ENCODE measurements at regions not wholly inside any gene's neighbourhood (a gene's known extent, or its start where the extent isn't known, plus 50 kb on each side); places are given as distances from the start of the nearest gene placed in this dataset.
A peak's percentile ranks its signal among the peaks of the same experiment; 100 is the strongest.
"Not testable (repeated sequence)": the region's sequence is repeated elsewhere in the genome, so short reads cannot be mapped to it uniquely, and the experiment has no call there.

DNA sequence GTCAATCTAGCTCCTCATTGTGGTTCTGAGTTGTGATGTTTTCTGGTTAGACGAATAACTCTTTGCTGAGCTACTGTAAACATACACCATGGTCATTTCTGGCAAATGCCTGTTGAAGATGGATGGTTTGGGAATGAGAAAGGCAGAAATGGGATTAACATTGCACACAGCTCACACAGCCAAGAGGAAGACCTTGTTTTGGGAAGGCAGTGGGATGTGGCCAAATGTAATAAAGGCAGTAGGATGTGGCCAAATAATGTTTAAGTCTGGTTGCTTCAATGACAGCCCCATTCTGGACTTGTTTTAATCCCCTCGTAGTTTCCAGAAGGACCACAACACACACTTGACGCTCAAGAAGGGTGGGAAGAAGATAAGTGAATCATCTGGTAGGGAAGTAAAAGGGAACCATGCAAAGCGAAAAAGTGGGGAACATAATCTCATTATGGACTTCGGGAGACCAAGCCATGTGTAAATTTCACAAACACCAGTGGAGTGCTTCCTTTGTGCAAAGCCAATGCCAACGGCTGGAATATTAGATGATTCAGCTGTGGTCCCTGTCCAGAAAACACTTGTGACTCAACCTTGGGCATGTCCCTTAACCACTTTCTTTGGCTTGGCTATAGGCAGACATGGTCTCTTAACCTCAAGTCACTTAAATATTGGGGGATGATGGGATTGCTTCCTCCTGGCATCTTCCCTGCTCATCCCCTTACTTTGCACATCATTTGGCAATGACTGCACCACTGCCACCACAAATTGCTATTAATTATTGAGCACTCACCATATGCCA, 284.4 kb upstream of the CRY1 start:
- no peak overlapping the region for H3K27ac Mint-ChIP-seq
- H3K9me3 Mint-ChIP-seq, result peaks cover 5% of the 10 kb centered on the region
- TF ChIP-seq, protein P1, sequence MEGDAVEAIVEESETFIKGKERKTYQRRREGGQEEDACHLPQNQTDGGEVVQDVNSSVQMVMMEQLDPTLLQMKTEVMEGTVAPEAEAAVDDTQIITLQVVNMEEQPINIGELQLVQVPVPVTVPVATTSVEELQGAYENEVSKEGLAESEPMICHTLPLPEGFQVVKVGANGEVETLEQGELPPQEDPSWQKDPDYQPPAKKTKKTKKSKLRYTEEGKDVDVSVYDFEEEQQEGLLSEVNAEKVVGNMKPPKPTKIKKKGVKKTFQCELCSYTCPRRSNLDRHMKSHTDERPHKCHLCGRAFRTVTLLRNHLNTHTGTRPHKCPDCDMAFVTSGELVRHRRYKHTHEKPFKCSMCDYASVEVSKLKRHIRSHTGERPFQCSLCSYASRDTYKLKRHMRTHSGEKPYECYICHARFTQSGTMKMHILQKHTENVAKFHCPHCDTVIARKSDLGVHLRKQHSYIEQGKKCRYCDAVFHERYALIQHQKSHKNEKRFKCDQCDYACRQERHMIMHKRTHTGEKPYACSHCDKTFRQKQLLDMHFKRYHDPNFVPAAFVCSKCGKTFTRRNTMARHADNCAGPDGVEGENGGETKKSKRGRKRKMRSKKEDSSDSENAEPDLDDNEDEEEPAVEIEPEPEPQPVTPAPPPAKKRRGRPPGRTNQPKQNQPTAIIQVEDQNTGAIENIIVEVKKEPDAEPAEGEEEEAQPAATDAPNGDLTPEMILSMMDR (conservative IDR thresholded peaks at IDR 0.05), result no peak
- H3K27me3 Mint-ChIP-seq, result no peaks in the 10 kb centered on the region
- DNase-seq (ENCODE audit: extremely low spot score, unreplicated experiment), result no peak
- H3K36me3 Mint-ChIP-seq, result no peaks in the 10 kb centered on the region
- no peak overlapping the region for H3K4me3 Mint-ChIP-seq
- H3K4me1 Mint-ChIP-seq (ENCODE audit: unreplicated experiment), result peaks cover 37% of the 10 kb centered on the region

DNA sequence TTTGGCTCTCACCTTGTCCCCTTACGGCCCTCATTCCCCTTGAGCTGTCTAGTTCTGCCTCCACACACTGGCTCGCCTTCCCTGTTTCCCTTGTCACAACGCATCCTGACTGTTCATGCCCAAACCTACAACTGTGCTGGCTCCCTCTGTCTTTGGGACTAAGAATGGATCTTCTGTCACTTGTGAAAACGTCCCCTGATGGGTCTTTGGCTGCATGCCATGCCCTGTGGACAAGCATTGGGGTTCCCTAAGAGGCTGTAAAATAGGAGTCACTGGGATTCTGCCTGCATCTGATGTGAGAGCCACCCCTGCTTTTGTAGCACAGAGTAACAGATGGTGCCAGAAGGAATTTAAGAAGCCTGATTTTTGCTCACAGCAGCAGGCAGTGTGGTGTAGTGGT, 285.3 kb upstream of the CRY1 start:
- Mint-ChIP-seq H3K36me3 (no peaks in the 10 kb centered on the region), H3K27ac (peak overlapping the region; percentile 24), H3K4me3 (no peak overlapping the region), H3K9me3 (peaks cover 5% of the 10 kb centered on the region), H3K4me1 (ENCODE audit: unreplicated experiment) (peaks cover 37% of the 10 kb centered on the region), H3K27me3 (no peaks in the 10 kb centered on the region)
- no peak for DNase-seq (ENCODE audit: extremely low spot score, unreplicated experiment)
- TF ChIP-seq, protein P1 (conservative IDR thresholded peaks at IDR 0.05), result no peak

DNA sequence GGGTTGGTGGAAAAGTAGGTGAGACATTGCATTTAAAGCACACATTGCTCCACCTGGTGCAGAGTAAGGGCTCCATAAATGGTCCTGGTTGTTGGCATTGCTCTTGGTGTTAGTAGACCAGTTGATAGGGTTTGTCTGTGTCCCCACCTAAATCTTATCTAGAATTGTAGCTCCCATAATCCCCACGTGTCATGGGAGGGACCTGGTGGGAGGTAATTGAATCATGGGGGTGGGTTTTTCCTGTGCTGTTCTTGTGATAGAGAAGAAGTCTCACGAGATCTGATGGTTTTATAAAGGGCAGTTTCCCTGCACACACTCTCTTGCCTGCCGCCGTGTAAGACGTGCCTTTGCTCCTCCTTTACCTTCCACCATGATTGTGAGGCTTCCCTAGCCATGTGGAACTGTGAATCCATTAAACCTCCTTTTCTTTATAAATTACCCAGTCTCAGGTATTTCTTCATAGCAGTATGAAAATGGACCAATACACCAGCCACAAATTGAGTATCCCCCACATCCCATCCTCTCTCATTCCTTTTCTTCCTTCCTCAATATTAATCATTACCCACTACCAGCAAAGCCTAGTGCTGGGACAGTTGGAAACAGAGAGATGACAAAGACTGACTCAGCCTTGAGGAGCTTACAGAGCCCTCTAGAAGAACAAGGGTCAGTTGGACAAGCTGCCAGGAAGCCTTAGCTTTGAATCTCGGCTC, 285.9 kb upstream of the CRY1 start:
- not testable (repeated sequence) for H3K36me3 Mint-ChIP-seq; H3K27me3 Mint-ChIP-seq; H3K9me3 Mint-ChIP-seq; DNase-seq (ENCODE audit: extremely low spot score, unreplicated experiment)
- Mint-ChIP-seq H3K4me3 (peak overlapping the region; percentile 34), H3K4me1 (ENCODE audit: unreplicated experiment) (peaks cover 41% of the 10 kb centered on the region), H3K27ac (peak overlapping the region; percentile 15)

DNA sequence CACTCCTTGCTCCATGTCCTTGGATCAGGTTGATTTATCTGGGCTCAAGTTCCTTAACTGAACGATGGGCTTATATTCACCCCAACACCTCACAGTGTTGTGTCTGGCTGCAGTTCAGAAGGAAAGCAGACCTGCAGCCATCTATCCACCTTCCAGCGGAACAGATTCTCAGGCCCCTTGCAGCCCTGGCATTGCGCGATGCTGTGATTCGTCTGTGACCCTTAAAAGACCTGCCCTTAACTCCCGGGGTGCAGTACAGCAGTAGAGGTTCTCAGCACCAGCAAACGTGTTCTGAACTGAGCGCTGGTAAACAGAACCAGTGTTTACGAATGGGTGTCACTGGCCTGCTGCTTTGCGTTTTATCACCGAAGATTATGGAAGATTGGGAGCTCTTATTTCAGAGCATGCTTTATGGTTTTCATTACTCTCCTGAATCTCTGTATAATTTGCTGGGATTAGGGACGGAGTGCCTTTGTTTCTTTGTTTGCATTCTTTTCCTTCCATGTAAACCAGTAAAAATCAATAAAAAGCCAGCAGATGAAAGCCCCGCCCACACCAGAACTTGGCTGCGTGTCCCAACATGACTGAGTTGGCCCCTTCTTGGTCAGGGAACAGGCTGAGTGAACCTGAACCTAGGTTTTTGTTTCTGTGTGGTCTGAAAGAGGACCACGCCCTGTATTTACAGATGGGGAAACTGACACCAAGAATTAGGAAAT, 286.7 kb upstream of the CRY1 start:
- Mint-ChIP-seq H3K4me3 (peak overlapping the region; percentile 34), H3K4me1 (ENCODE audit: unreplicated experiment) (peaks cover 39% of the 10 kb centered on the region), H3K27me3 (no peaks in the 10 kb centered on the region), H3K36me3 (no peaks in the 10 kb centered on the region), H3K9me3 (peaks cover 8% of the 10 kb centered on the region), H3K27ac (peak overlapping the region; percentile 15)
- no peak for DNase-seq (ENCODE audit: extremely low spot score, unreplicated experiment)
- TF ChIP-seq, protein P1 (conservative IDR thresholded peaks at IDR 0.05), result no peak

DNA sequence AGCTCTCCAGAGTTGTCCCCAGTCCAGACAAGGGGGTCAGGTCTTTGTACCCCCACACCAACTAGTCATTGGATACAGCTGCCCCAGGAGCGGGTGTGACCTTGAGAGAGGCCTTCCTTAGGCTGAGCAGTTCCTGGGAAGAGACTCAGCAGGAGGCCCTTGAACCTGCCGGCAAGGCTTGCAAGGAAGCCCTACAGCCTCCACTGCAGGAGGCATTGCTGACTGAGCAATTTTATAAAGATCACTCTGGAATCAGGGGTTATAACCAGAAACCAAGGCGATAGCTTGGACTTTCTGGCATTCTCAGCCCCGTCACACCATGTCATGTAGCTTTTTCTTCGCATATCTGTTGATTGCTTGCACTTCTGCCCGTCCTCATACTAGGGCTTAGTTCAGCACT, 291.3 kb upstream of the CRY1 start:
- DNase-seq (ENCODE audit: extremely low spot score, unreplicated experiment), result no peak
- Mint-ChIP-seq H3K27me3 (peaks cover 3% of the 10 kb centered on the region), H3K4me3 (no peak overlapping the region), H3K36me3 (peaks cover 4% of the 10 kb centered on the region), H3K9me3 (peaks cover 3% of the 10 kb centered on the region), H3K27ac (peak overlapping the region; percentile 85), H3K4me1 (ENCODE audit: unreplicated experiment) (peaks cover 34% of the 10 kb centered on the region)
- TF ChIP-seq, protein P1 (conservative IDR thresholded peaks at IDR 0.05), result no peak

Data from type B pancreatic cell (in vitro differentiated cells).